Endothelial cell of umbilical vein (primary cell): ENCODE measurements at regions not wholly inside any gene's neighbourhood (a gene's known extent, or its start where the extent isn't known, plus 50 kb on each side); places are given as distances from the start of the nearest gene placed in this dataset.

Experiments
- BruUV-seq: library from RNA; stranded (reverse); fragments of 400-500 nt; replicated peaks from 2 replicates; lab custom pipeline; 2021; lab: Mats Ljungman, UMichigan
- CTCF ChIA-PET: fragments of 300-600, 350-600 bp; sonication (Branson Sonifier 250); formaldehyde crosslinking; loops from one replicate; lab custom pipeline; 2021; ENCODE audit warnings: antibody characterized with exemption, inconsistent platforms; lab: Charles Lee
- POLR2A ChIA-PET: fragments of 300-600, 350-600 bp; sonication (Branson Sonifier 250); formaldehyde crosslinking; loops from one replicate; lab custom pipeline; 2021; ENCODE audit warnings: antibody characterized with exemption, inconsistent platforms; lab: Charles Lee
- DNase-seq: peaks from one replicate; pipeline ENCODE4 v3.0.0-alpha.2; 2011; ENCODE audit warnings: low read depth, low spot score
- FAIRE-seq: peaks from 2 replicates; lab custom pipeline; 2011; peaks lifted over from hg19 to GRCh38; lab: Jason Lieb, UNC
- H2AFZ ChIP-seq: 2 replicates; pipeline ENCODE4 v1.6.0; 2012; ENCODE audit warnings: low read depth, low read length, control low read depth, inconsistent platforms
- H3K27ac ChIP-seq: 2 replicates; pipeline ENCODE4 v1.5.1; 2011; ENCODE audit warnings: low read depth, mild to moderate bottlenecking, control low read depth, low read length, moderate library complexity; ENCODE audit not compliant: insufficient read depth
- H3K27me3 ChIP-seq, 2 experiments: 2 replicates each; pipeline versions ENCODE4 v1.6.0 to v1.6.1; 2011; ENCODE audit warnings: low read length in 2 of 2, mixed read lengths in 1 of 2; ENCODE audit not compliant: control insufficient read depth in 2 of 2, insufficient read depth in 2 of 2
- H3K36me3 ChIP-seq, 2 experiments: 2 replicates in 1 of 2; 3 replicates in 1 of 2; pipeline ENCODE4 v1.5.1; 2011; ENCODE audit warnings: low read length in 2 of 2, mild to moderate bottlenecking in 1 of 2, moderate library complexity in 1 of 2; ENCODE audit not compliant: control insufficient read depth in 2 of 2, insufficient read depth in 2 of 2; ENCODE audit errors: extremely low read depth in 1 of 2
- H3K4me1 ChIP-seq: 3 replicates; pipeline ENCODE4 v1.5.1; 2011; ENCODE audit warnings: mild to moderate bottlenecking, low read length; ENCODE audit not compliant: control insufficient read depth, insufficient read depth; ENCODE audit errors: extremely low read depth
- H3K4me2 ChIP-seq: 2 replicates; pipeline ENCODE4 v1.6.1; 2011; ENCODE audit warnings: low read length, control low read depth, mixed read lengths; ENCODE audit not compliant: insufficient read depth
- H3K4me3 ChIP-seq, 3 experiments: fragments of 200-600 bp in 1 of 3; sonication (generic), shearing (Covaris generic) in 1 of 3; replicated peaks in 1 of 3; 2 replicates each; pipeline ENCODE4 v1.5.1; 2011 to 2016; ENCODE audit warnings: control low read depth in 3 of 3, low read length in 3 of 3, mild to moderate bottlenecking in 2 of 3, inconsistent platforms in 1 of 3, low read depth in 1 of 3, moderate library complexity in 1 of 3; ENCODE audit not compliant: insufficient read depth in 1 of 3
- H3K79me2 ChIP-seq: 2 replicates; pipeline ENCODE4 v1.6.0; 2012; ENCODE audit warnings: low read length, inconsistent platforms; ENCODE audit not compliant: control insufficient read depth, insufficient read depth
- H3K9ac ChIP-seq: replicated peaks from 2 replicates; pipeline ENCODE3; 2011; ENCODE audit warnings: low read length, control low read depth; ENCODE audit not compliant: insufficient read depth; ENCODE audit errors: extremely low read depth
- H3K9me1 ChIP-seq: replicated peaks from 3 replicates; pipeline ENCODE4 v1.6.0; 2011; ENCODE audit warnings: mild to moderate bottlenecking, low read length; ENCODE audit not compliant: control insufficient read depth, insufficient read depth; ENCODE audit errors: extremely low read depth
- H3K9me3 ChIP-seq: replicated peaks from 2 replicates; pipeline ENCODE4 v1.5.1; 2012; ENCODE audit warnings: low read length, inconsistent platforms; ENCODE audit not compliant: control insufficient read depth, insufficient read depth
- H4K20me1 ChIP-seq: replicated peaks from 2 replicates; pipeline ENCODE3; 2011; ENCODE audit warnings: mild to moderate bottlenecking, low read length; ENCODE audit not compliant: control insufficient read depth, insufficient read depth; ENCODE audit errors: extremely low read depth
- CTCF ChIP-seq, 2 donors: IDR thresholded peaks; 1 replicate in 1 of 2; 2 replicates in 1 of 2; pipeline ENCODE4 v1.5.1; 2011; ENCODE audit warnings: low read length in 2 of 2, mild to moderate bottlenecking in 2 of 2, moderate library complexity in 2 of 2, control low read depth in 1 of 2, inconsistent platforms in 1 of 2, low read depth in 1 of 2; ENCODE audit not compliant: insufficient read depth in 1 of 2; ENCODE audit errors: extremely low read depth in 1 of 2
- EZH2 ChIP-seq: IDR thresholded peaks from 2 replicates; pipeline ENCODE4 v1.6.1; 2012; ENCODE audit warnings: borderline replicate concordance, low read depth, mild to moderate bottlenecking, moderate library complexity, low read length, inconsistent platforms; ENCODE audit not compliant: severe bottlenecking
- FOS ChIP-seq: IDR thresholded peaks from 2 replicates; pipeline ENCODE4 v1.6.1; 2011; ENCODE audit warnings: mild to moderate bottlenecking, low read length, moderate library complexity, borderline replicate concordance; ENCODE audit not compliant: insufficient read depth
- GATA2 ChIP-seq: IDR thresholded peaks from 2 replicates; pipeline ENCODE4 v1.7.0; 2011; ENCODE audit warnings: low read depth, mild to moderate bottlenecking, moderate library complexity, mixed read lengths, low read length; ENCODE audit not compliant: insufficient read length, insufficient read depth
- JUN ChIP-seq: IDR thresholded peaks from 2 replicates; pipeline ENCODE4 v1.6.1; 2011; ENCODE audit warnings: borderline replicate concordance, low read depth; ENCODE audit not compliant: insufficient read length, insufficient read depth
- MAX ChIP-seq: IDR thresholded peaks from 2 replicates; pipeline ENCODE4 v1.6.1; 2011; ENCODE audit not compliant: insufficient read depth, insufficient read length
- MYC ChIP-seq: IDR thresholded peaks from one replicate; pipeline ENCODE4 v1.6.1; 2011; ENCODE audit warnings: mild to moderate bottlenecking, low read depth, low read length
- POLR2AphosphoS5 ChIP-seq: IDR thresholded peaks from 2 replicates; pipeline ENCODE4 v1.6.1; 2012; ENCODE audit warnings: low read depth, mild to moderate bottlenecking, control low read depth, low read length, moderate library complexity; ENCODE audit not compliant: insufficient read depth
- dilution Hi-C: fragments of 300-500 bp; cut with MboI; formaldehyde crosslinking; loops from one replicate; pipeline ENCODE4 v1.15.0; 2019; ENCODE audit warnings: low sequenced_read_pairs; ENCODE audit not compliant: extremely low pct_ligation_motif_present
- intact Hi-C: fragments of 100-400 bp; cut with micrococcal nuclease; formaldehyde crosslinking; loops from one replicate; pipeline ENCODE4 v1.10.0; 2022

GRCh38 chr7:46355331-46355730 lies 434.3 kb upstream of the IGFBP3 start:
- POLR2A ChIA-PET, result no interaction called here
- peaks cover 0 to 2% of the 10 kb centered on the region in 2 experiments for H3K27me3 ChIP-seq
- TF ChIP-seq JUN (no peak), MAX (no peak), GATA2 (no peak), EZH2 (no peak), FOS (no peak), POLR2AphosphoS5 (no peak), MYC (no peak), CTCF (IDR thresholded peaks at IDR 0.05; ENCODE audit: extremely low read depth in 1 of 2, insufficient read depth in 1 of 2, low read depth in 1 of 2, low read length in 2 of 2) (no peak)
- dilution Hi-C loops, result no loop called here
- H3K9ac ChIP-seq, result no peak overlapping the region
- FAIRE-seq (no peak), DNase-seq (no peak)
- H2AFZ ChIP-seq, result no peak overlapping the region
- no peak overlapping the region for H3K4me2 ChIP-seq
- H4K20me1 ChIP-seq, result no peaks in the 10 kb centered on the region
- H3K27ac ChIP-seq, result no peak overlapping the region
- H3K4me3 ChIP-seq, result no peak overlapping the region
- H3K9me1 ChIP-seq, result no peaks in the 10 kb centered on the region
- no TSS peak for BruUV-seq
- no peaks in the 10 kb centered on the region for H3K79me2 ChIP-seq
- H3K4me1 ChIP-seq, result no peaks in the 10 kb centered on the region
- intact Hi-C loops, result loop anchor here (10.0 kb wide), 1 partner anchor 899 kb away; no protein-coding TSS in a partner anchor
- H3K36me3 ChIP-seq, result no peaks in the 10 kb centered on the region
- CTCF ChIA-PET, result interaction anchor here (0.9 to 2.1 kb wide), 3 partner anchors 432 to 746 kb away, joined by 4 to 7 read pairs (median 4); no protein-coding TSS in a partner anchor
- no peaks in the 10 kb centered on the region for H3K9me3 ChIP-seq
